Islet precursor cell (in vitro differentiated cells): ENCODE measurements at regions not wholly inside any gene's neighbourhood (a gene's known extent, or its start where the extent isn't known, plus 50 kb on each side); places are given as distances from the start of the nearest gene placed in this dataset.
A peak's percentile ranks its signal among the peaks of the same experiment; 100 is the strongest.

Experiments used
- DNase-seq: peaks from one replicate; pipeline ENCODE4 v3.0.0-alpha.2; 2018

- DNase-seq, result no peak
Observed at GRCh38 chr5:161115941-161116340, 263.9 kb upstream of the ATP10B start.

- DNase-seq, result no peak
Observed at GRCh38 chr5:161112371-161112770, 260.4 kb upstream of the ATP10B start.

- DNase-seq, result peak; percentile 58
Observed at GRCh38 chr5:161105525-161105924, 253.5 kb upstream of the ATP10B start.

GRCh38 chr5:161098516-161098915 is 246.5 kb upstream of the ATP10B start:
- DNase-seq, result no peak

GRCh38 chr5:161096581-161096980 is 244.6 kb upstream of the ATP10B start:
- no peak for DNase-seq

GRCh38 chr5:161095953-161096352 is 243.9 kb upstream of the ATP10B start:
- peak; percentile 73 for DNase-seq

GRCh38 chr5:161094411-161094810 is 242.4 kb upstream of the ATP10B start:
- no peak for DNase-seq

- peak; percentile 55 for DNase-seq
Observed at GRCh38 chr5:161093100-161093499, 241.1 kb upstream of the ATP10B start.

GRCh38 chr5:161089569-161089968 is 237.6 kb upstream of the ATP10B start:
- no peak for DNase-seq

GRCh38 chr5:161086461-161086860 is 234.4 kb upstream of the ATP10B start:
- no peak for DNase-seq

GRCh38 chr5:161085056-161085455 is 233.0 kb upstream of the ATP10B start:
- no peak for DNase-seq

GRCh38 chr5:161084115-161084514 is 232.1 kb upstream of the ATP10B start:
- DNase-seq, result no peak

- no peak for DNase-seq
Observed at GRCh38 chr5:161078793-161079192, 226.8 kb upstream of the ATP10B start.

- DNase-seq, result no peak
Observed at GRCh38 chr5:161077936-161078545, 226.0 kb upstream of the ATP10B start.

GRCh38 chr5:161077496-161077895 is 225.5 kb upstream of the ATP10B start:
- DNase-seq, result no peak

GRCh38 chr5:161064781-161065180 is 212.8 kb upstream of the ATP10B start:
- no peak for DNase-seq

GRCh38 chr5:161064297-161064696 is 212.3 kb upstream of the ATP10B start:
- no peak for DNase-seq

GRCh38 chr5:161058781-161059180 is 206.8 kb upstream of the ATP10B start:
- DNase-seq, result no peak

- DNase-seq, result no peak
Observed at GRCh38 chr5:161051920-161052500, 200.0 kb upstream of the ATP10B start.

GRCh38 chr5:161047024-161047423 is 195.0 kb upstream of the ATP10B start:
- DNase-seq, result no peak

- no peak for DNase-seq
Observed at GRCh38 chr5:161042862-161043261, 190.9 kb upstream of the ATP10B start.

- no peak for DNase-seq
Observed at GRCh38 chr5:161042443-161042842, 190.4 kb upstream of the ATP10B start.

- no peak for DNase-seq
Observed at GRCh38 chr5:161040818-161041217, 188.8 kb upstream of the ATP10B start.

GRCh38 chr5:161036296-161036695 is 184.3 kb upstream of the ATP10B start:
- DNase-seq, result no peak

- no peak for DNase-seq
Observed at GRCh38 chr5:161034451-161034850, 182.4 kb upstream of the ATP10B start.
